GM13977 (cell line): ENCODE measurements at regions not wholly inside any gene's neighbourhood (a gene's known extent, or its start where the extent isn't known, plus 50 kb on each side); places are given as distances from the start of the nearest gene placed in this dataset.

Experiments
- DNase-seq: peaks from one replicate; pipeline ENCODE4 v3.0.0; 2012; ENCODE audit warnings: low spot score
- in situ Hi-C: fragments of 300-500 bp; cut with MboI; formaldehyde crosslinking; loops from one replicate; pipeline ENCODE4 v1.12.0; 2022; ENCODE audit warnings: low sequenced_read_pairs, low pct_unique_long_range_greater_than_20kb, mixed read lengths, inconsistent platforms; ENCODE audit not compliant: unreplicated experiment
- TF ChIP-seq, protein P1 (sequence below): IDR thresholded peaks from 2 replicates; pipeline ENCODE4 v1.5.1; 2012; ENCODE audit warnings: mild to moderate bottlenecking, control low read depth; ENCODE audit not compliant: insufficient read depth; ENCODE audit errors: extremely low read depth, missing control alignments

DNA sequence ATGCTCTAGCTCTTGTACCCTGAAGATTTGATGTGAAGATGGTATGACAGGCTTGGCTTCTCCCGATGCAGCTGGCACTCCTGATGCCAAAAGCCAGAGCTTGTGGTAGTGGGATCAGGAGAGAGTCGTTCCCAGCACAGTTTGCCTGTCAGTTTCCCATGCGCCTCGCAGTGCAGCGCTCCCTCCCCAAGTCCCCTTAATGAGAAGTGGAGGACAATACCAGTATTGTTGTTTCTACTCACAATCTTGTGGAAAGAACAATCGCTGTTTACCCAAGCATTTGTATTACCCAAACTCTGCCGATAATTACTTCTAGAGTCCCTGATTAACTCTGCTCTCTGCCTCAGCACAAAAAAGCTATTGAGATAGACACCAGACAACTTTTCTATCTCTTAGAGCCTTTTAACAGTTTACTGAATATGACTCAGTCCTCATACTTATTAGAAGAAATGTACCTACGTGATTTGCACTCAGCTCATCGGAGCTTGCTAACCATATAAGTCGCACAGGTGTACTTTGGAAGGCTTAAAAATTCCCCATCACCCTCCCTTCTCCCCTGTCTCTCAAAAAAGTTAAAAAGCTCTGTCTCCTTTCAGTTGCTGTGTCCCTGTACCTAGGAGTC, 283.2 kb upstream of the TMEM161B start:
- in situ Hi-C loops = no loop called here
- TF ChIP-seq, protein P1, sequence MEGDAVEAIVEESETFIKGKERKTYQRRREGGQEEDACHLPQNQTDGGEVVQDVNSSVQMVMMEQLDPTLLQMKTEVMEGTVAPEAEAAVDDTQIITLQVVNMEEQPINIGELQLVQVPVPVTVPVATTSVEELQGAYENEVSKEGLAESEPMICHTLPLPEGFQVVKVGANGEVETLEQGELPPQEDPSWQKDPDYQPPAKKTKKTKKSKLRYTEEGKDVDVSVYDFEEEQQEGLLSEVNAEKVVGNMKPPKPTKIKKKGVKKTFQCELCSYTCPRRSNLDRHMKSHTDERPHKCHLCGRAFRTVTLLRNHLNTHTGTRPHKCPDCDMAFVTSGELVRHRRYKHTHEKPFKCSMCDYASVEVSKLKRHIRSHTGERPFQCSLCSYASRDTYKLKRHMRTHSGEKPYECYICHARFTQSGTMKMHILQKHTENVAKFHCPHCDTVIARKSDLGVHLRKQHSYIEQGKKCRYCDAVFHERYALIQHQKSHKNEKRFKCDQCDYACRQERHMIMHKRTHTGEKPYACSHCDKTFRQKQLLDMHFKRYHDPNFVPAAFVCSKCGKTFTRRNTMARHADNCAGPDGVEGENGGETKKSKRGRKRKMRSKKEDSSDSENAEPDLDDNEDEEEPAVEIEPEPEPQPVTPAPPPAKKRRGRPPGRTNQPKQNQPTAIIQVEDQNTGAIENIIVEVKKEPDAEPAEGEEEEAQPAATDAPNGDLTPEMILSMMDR = no peak
- DNase-seq = no peak

DNA sequence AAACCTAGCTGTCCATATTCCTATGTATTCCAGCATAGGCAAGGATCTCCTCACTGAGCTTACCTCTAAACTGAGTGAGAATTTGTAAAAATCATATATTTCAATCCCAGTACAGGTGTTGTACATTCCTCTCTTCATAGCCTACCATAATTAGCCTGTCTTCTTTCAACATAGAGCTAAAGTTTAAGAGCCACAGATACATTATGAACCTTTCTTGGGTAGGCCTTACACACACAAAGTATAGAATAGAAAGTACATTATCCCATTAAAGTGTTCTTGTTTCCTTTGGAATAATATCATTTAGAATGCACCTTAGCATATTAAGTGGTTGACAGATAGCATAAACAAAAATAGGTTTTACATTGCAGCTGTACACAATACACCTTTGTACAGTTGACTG, 282.1 kb upstream of the TMEM161B start:
- in situ Hi-C loops = no loop called here
- no peak for DNase-seq
- TF ChIP-seq, protein P1 = no peak

GRCh38 chr5:88548136-88548805, 279.6 kb upstream of the TMEM161B start:
- TF ChIP-seq, protein P1 = no peak
- DNase-seq = no peak
- in situ Hi-C loops = no loop called here

- in situ Hi-C loops = no loop called here
- no peak for DNase-seq
- TF ChIP-seq, protein P1 = no peak
Measured at GRCh38 chr5:88545338-88545737, 276.7 kb upstream of the TMEM161B start.

- in situ Hi-C loops = no loop called here
- TF ChIP-seq, protein P1 = no peak
- DNase-seq = no peak
Measured at GRCh38 chr5:88544671-88545070, 276.0 kb upstream of the TMEM161B start.

GRCh38 chr5:88544136-88544645, 275.5 kb upstream of the TMEM161B start:
- TF ChIP-seq, protein P1 = no peak
- in situ Hi-C loops = no loop called here
- no peak for DNase-seq
